GM13977 (cell line): ENCODE measurements at regions not wholly inside any gene's neighbourhood (a gene's known extent, or its start where the extent isn't known, plus 50 kb on each side); places are given as distances from the start of the nearest gene placed in this dataset.

Source experiments
- DNase-seq: peaks from one replicate; pipeline ENCODE4 v3.0.0; 2012; ENCODE audit warnings: low spot score
- CTCF ChIP-seq: IDR thresholded peaks from 2 replicates; pipeline ENCODE4 v1.5.1; 2012; ENCODE audit warnings: mild to moderate bottlenecking, control low read depth; ENCODE audit not compliant: insufficient read depth; ENCODE audit errors: extremely low read depth, missing control alignments
- in situ Hi-C: fragments of 300-500 bp; cut with MboI; formaldehyde crosslinking; loops from one replicate; pipeline ENCODE4 v1.12.0; 2022; ENCODE audit warnings: low sequenced_read_pairs, low pct_unique_long_range_greater_than_20kb, mixed read lengths, inconsistent platforms; ENCODE audit not compliant: unreplicated experiment

- in situ Hi-C loops = no loop called here
- no peak for DNase-seq
- TF ChIP-seq CTCF = no peak
These were observed 1358.8 kb downstream of the LRFN5 start for GRCh38 chr14:42965512-42965911.

GRCh38 chr14:42961509-42961908, 1354.8 kb downstream of the LRFN5 start:
- TF ChIP-seq CTCF = no peak
- no peak for DNase-seq
- in situ Hi-C loops = no loop called here

GRCh38 chr14:42950363-42950762, 1343.7 kb downstream of the LRFN5 start:
- no peak for TF ChIP-seq CTCF
- in situ Hi-C loops = no loop called here
- no peak for DNase-seq

- no peak for TF ChIP-seq CTCF
- in situ Hi-C loops = no loop called here
- no peak for DNase-seq
These were observed 1341.3 kb downstream of the LRFN5 start for GRCh38 chr14:42947991-42948390.

- in situ Hi-C loops = no loop called here
- TF ChIP-seq CTCF = no peak
- no peak for DNase-seq
These were observed 1337.6 kb downstream of the LRFN5 start for GRCh38 chr14:42944284-42944683.

- no peak for TF ChIP-seq CTCF
- in situ Hi-C loops = no loop called here
- DNase-seq = no peak
These were observed 1324.6 kb downstream of the LRFN5 start for GRCh38 chr14:42931308-42931707.
